ENCODE measurements at regions not wholly inside any gene's neighbourhood (a gene's known extent, or its start where the extent isn't known, plus 50 kb on each side); places are given as distances from the start of the nearest gene placed in this dataset.

DNA sequence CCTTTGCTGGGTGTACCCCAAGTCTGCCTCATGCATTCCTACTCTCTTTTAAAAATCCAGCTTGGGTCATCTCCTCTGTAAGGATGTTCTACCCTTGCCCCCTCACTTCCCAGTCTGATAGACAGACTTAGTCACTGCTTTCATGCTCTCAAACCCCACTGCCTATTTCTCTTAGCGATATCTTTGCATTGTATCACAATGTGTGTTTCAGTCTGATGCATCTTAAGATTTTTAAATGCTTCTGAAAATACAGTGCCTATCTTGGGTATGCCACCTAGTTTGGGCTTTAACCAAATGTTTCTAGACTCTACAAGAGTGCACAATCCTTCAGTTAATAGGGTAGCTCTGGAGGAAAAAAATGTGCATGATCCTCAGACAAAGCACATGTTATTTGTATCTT, 97.8 kb downstream of the SNX18 start:
- no peak for DNase-seq (ENCODE audit: low spot score)

DNA sequence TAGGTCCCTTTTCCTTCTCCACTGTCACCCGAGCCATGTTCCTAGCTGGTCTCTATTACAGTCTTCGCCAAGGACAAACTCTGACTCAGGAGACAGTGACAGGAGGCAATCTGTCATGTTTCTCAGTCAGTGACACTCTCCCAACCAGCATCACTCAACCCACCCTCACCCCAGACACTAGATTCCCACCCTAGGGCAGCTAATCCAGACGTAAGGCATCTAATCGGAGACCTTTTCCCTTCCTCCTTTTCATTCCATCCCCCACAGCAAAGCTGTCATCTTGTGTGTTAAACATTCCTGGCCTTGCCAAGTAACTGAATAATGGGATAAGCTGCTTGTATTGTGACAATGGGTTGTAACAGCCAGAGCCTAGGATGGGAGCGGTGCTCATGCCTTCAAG, 95.2 kb downstream of the SNX18 start:
- DNase-seq (ENCODE audit: low spot score), result no peak

DNA sequence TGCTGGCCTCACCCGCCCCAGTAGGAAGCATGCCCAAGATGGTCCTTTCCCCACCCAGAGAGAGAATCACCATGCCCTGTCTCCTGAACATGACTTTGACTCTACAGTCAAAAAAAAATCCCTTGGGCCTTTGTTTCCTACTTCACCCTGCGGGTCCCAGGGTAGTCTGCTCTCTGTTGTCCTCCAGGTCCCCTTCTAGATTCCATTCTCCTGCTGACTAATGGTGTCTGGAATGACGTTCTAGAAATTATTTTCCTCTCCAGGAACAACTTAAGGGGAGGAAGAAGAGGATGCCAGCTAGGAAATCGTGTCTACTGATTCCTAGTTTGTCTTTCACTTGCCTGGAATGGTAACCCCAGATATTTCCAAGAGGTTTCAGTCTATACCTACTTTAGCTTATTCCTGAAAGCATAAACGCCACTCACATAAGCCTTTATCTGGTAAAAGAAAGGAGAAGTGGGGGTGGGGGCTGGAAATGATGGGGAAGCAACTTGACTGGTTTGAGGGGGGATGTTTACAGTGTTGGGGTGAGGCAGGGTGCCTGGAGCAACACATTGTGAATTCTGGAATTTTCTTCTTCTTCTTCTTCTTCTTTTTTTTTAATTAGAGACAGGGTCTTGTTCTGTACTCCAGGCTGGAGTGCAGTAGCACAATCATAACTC, 93.9 kb downstream of the SNX18 start:
- DNase-seq (ENCODE audit: low spot score), result no peak

GRCh38 chr5:54610197-54610944, 92.8 kb downstream of the SNX18 start:
- DNase-seq (ENCODE audit: low spot score), result peak; percentile 24

DNA sequence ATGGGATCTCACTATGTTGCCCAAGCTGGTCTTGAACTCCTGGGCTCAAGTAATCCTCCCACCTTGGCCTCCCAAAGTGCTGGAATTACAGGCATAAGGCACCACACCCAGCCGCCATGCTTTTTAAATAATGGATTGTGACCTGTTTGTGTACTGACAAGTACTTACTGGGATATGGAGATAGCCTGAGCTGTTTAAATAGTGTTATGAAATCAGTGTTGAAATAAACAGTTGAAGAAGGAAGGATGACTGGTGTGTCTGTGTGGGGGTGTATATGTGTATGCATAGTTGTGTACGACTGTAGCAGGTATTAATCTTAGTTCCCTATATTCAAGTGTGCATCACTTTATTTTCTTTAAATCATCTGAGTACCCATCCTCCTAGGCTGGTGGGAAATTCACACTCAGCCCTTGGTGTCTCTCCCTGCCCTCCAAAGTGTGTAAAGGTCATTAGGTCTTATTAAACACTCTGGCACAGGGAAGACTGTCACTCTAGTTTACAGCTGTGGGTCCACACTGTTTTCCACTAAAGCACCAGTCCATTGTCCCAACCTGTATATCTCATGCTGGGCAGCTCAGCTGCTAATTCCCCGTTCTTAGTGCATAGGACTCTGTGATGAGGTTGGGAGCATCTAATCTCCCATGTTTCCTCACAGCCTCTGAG, 91.0 kb downstream of the SNX18 start:
- no peak for DNase-seq (ENCODE audit: low spot score)

- DNase-seq (ENCODE audit: low spot score), result no peak
Observed at GRCh38 chr5:54607006-54607405, 89.4 kb downstream of the SNX18 start.

- DNase-seq (ENCODE audit: low spot score), result no peak
Observed at GRCh38 chr5:54603372-54603771, 85.8 kb downstream of the SNX18 start.

DNA sequence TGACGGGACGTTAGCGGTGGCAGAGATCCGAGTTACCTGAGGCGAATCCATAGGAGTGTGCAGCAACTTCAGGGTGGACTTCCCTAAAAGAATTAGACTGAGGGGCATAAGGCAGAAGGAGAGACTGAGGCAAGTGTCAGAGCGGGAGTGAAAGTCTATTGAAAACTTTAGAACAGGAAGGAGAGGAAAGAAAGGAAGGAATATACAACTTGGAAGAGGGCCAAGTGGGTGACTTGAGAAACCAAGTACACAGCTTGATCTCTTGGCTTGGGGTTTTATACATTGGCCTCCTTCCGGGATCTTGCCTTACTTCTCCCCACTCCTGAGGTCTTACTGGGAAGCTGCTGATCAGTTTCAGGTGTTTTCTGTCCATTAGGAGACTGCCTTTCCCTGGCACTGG, 84.9 kb downstream of the SNX18 start:
- DNase-seq (ENCODE audit: low spot score), result no peak

- no peak for DNase-seq (ENCODE audit: low spot score)
Observed at GRCh38 chr5:54601411-54602230, 84.1 kb downstream of the SNX18 start.

All from H4 (cell line).